ENCODE measurements at regions not wholly inside any gene's neighbourhood (a gene's known extent, or its start where the extent isn't known, plus 50 kb on each side); places are given as distances from the start of the nearest gene placed in this dataset.

- 0 out of 2 replicates have a peak, but pooled peaks have one; percentile 43 for TF ChIP-seq NCOA1 (IDR thresholded peaks at IDR 0.05; ENCODE audit: low read depth)
- no peak for TF ChIP-seq ZNF24 (IDR thresholded peaks at IDR 0.05)
- TF ChIP-seq ARNT (IDR thresholded peaks at IDR 0.05), result peak in 1 of 2 experiments; percentile 37; a peak in 1 of 4 replicates
- TF ChIP-seq TCF7 (IDR thresholded peaks at IDR 0.05; ENCODE audit: borderline replicate concordance), result no peak
- TF ChIP-seq ATF7 (IDR thresholded peaks at IDR 0.05), result 0 out of 2 replicates have a peak, but pooled peaks have one; percentile 11
- peak; percentile 93; the same call in 1 of the 2 replicates for TF ChIP-seq IRF2 (CRISPR knock-in tag; IDR thresholded peaks at IDR 0.05)
- no peak for TF ChIP-seq ZNF347 (CRISPR knock-in tag; IDR thresholded peaks at IDR 0.05; ENCODE audit: low read depth)
- TF ChIP-seq KDM1A (IDR thresholded peaks at IDR 0.05), result peak in 1 of 2 experiments; percentile 15; a peak in 1 of 4 replicates
- TF ChIP-seq FOXA3 (CRISPR knock-in tag; conservative IDR thresholded peaks at IDR 0.05 in 1 of 2, IDR thresholded peaks at IDR 0.05 in 1 of 2), result peak; percentile 79 to 89; a peak in 3 of 4 replicates
- TF ChIP-seq PBX2 (CRISPR knock-in tag; IDR thresholded peaks at IDR 0.05; ENCODE audit: low read depth), result no peak
- peak; percentile 7; the same call in 1 of the 2 replicates for TF ChIP-seq PBX2 (tag; conservative IDR thresholded peaks at IDR 0.05; ENCODE audit: low read depth)
- no peak for TF ChIP-seq MTF1 (CRISPR knock-in tag; IDR thresholded peaks at IDR 0.05; ENCODE audit: borderline replicate concordance)
- TF ChIP-seq CEBPB (tag; IDR thresholded peaks at IDR 0.05), result no peak
- TF ChIP-seq ATF2 (CRISPR knock-in tag; IDR thresholded peaks at IDR 0.05), result no peak
- no peak for TF ChIP-seq POLR2G (IDR thresholded peaks at IDR 0.05; ENCODE audit: low read depth, low read length)
- TF ChIP-seq RBBP5 (IDR thresholded peaks at IDR 0.05; ENCODE audit: borderline replicate concordance, insufficient read depth, low read length, poor library complexity, severe bottlenecking), result peak; percentile 45
- no peak for TF ChIP-seq HMGN3 (IDR thresholded peaks at IDR 0.05; ENCODE audit: borderline replicate concordance, extremely low read depth, insufficient read length, low read depth, low read length)
These were observed 129.5 kb downstream of the TENT5C start (continued) for GRCh38 chr1:117735045-117735992.
